GM18861 (cell line): ENCODE measurements at regions not wholly inside any gene's neighbourhood (a gene's known extent, or its start where the extent isn't known, plus 50 kb on each side); places are given as distances from the start of the nearest gene placed in this dataset.
"Not testable (repeated sequence)": the region's sequence is repeated elsewhere in the genome, so short reads cannot be mapped to it uniquely, and the experiment has no call there.

ENCODE experiments used
- ATAC-seq: cut with Tn5 transposase; IDR thresholded peaks from one replicate; pipeline ENCODE4 v1.9.1; 2021; ENCODE audit not compliant: unreplicated experiment

GRCh38 chr9:66829853-66830252 is 70.7 kb upstream of the ZNF658 start:
- ATAC-seq: not testable (repeated sequence)

- not testable (repeated sequence) for ATAC-seq
Measured at GRCh38 chr9:66830777-66831497, 69.6 kb upstream of the ZNF658 start.

- ATAC-seq: not testable (repeated sequence)
Measured at GRCh38 chr9:66832222-66832621, 68.3 kb upstream of the ZNF658 start.

GRCh38 chr9:66837242-66837937 is 63.1 kb upstream of the ZNF658 start:
- ATAC-seq: not testable (repeated sequence)
